IMR-90 (cell line): ENCODE measurements at regions not wholly inside any gene's neighbourhood (a gene's known extent, or its start where the extent isn't known, plus 50 kb on each side); places are given as distances from the start of the nearest gene placed in this dataset.

Experiments used
- ATAC-seq: fragments of 200-7000 bp; cut with Tn5 transposase; 2 replicates; pipeline ENCODE4 v1.9.1; 2020; ENCODE audit warnings: low read depth, mild to moderate bottlenecking, moderate library complexity
- BruUV-seq: library from RNA; stranded (reverse); fragments of 400-500 nt; replicated peaks from 2 replicates; lab custom pipeline; 2021; lab: Mats Ljungman, UMichigan
- CTCF ChIA-PET: fragments of 300-600 bp; formaldehyde crosslinking; extraction: SDS; loops from one replicate; lab custom pipeline; 2021; ENCODE audit warnings: antibody characterized with exemption; lab: Yijun Ruan, JAX
- POLR2A ChIA-PET: fragments of 300-600 bp; sonication (Branson Sonifier 250); formaldehyde crosslinking; loops from one replicate; lab custom pipeline; 2022; ENCODE audit warnings: antibody characterized with exemption; ENCODE audit not compliant: unreplicated experiment; lab: Charles Lee
- DNase-seq: peaks from one replicate; pipeline ENCODE4 v3.0.0; 2013
- H2AFZ ChIP-seq: replicated peaks from 2 replicates; pipeline ENCODE3; 2013; ENCODE audit warnings: low read length, mild to moderate bottlenecking; ENCODE audit not compliant: poor library complexity
- H2AK5ac ChIP-seq: 2 replicates; pipeline ENCODE4 v1.6.1; 2013; ENCODE audit warnings: low read depth, low read length, inconsistent platforms
- H2AK9ac ChIP-seq: replicated peaks from 2 replicates; pipeline ENCODE3; 2013; ENCODE audit warnings: mild to moderate bottlenecking, low read depth, low read length, moderate library complexity; ENCODE audit not compliant: poor library complexity
- H2BK120ac ChIP-seq: 2 replicates; pipeline ENCODE4 v1.6.1; 2013; ENCODE audit warnings: low read depth, low read length, inconsistent platforms
- H2BK15ac ChIP-seq: 3 replicates; pipeline ENCODE4 v1.6.1; 2013; ENCODE audit warnings: low read depth, low read length, inconsistent platforms
- H2BK20ac ChIP-seq: 2 replicates; pipeline ENCODE4 v1.6.1; 2013; ENCODE audit warnings: low read depth, mild to moderate bottlenecking, inconsistent platforms, low read length, moderate library complexity
- H2BK5ac ChIP-seq: 2 replicates; pipeline ENCODE4 v1.6.1; 2013; ENCODE audit warnings: mild to moderate bottlenecking, low read depth, low read length, inconsistent platforms; ENCODE audit not compliant: poor library complexity, severe bottlenecking
- H3K14ac ChIP-seq: replicated peaks from 2 replicates; pipeline ENCODE4 v1.6.1; 2013; ENCODE audit warnings: low read depth, low read length, inconsistent platforms
- H3K18ac ChIP-seq: 2 replicates; pipeline ENCODE4 v1.6.1; 2013; ENCODE audit warnings: low read depth, low read length, control low read depth
- H3K23ac ChIP-seq: 2 replicates; pipeline ENCODE4 v1.6.1; 2013; ENCODE audit warnings: low read depth, low read length, inconsistent platforms
- H3K27ac ChIP-seq: 2 replicates; pipeline ENCODE4 v1.5.1; 2013; ENCODE audit warnings: mild to moderate bottlenecking, control low read depth, low read length; ENCODE audit not compliant: insufficient read depth
- H3K27me3 ChIP-seq: 2 replicates; pipeline ENCODE4 v1.6.1; 2013; ENCODE audit warnings: low read length; ENCODE audit not compliant: control insufficient read depth, insufficient read depth
- H3K36me3 ChIP-seq: 2 replicates; pipeline ENCODE4 v1.6.1; 2013; ENCODE audit warnings: low read length, mixed read lengths; ENCODE audit not compliant: control insufficient read depth, insufficient read depth
- H3K4ac ChIP-seq: 2 replicates; pipeline ENCODE4 v1.6.1; 2013; ENCODE audit warnings: low read depth, low read length, inconsistent platforms
- H3K4me1 ChIP-seq: 2 replicates; pipeline ENCODE4 v1.6.1; 2013; ENCODE audit warnings: low read length, mixed read lengths; ENCODE audit not compliant: control insufficient read depth, insufficient read depth
- H3K4me2 ChIP-seq: 2 replicates; pipeline ENCODE4 v1.6.1; 2013; ENCODE audit warnings: low read depth, mild to moderate bottlenecking, control low read depth, low read length, moderate library complexity
- H3K4me3 ChIP-seq: 2 replicates; pipeline ENCODE4 v1.5.1; 2013; ENCODE audit warnings: low read depth, mild to moderate bottlenecking, control low read depth, low read length, moderate library complexity; ENCODE audit not compliant: insufficient read depth
- H3K56ac ChIP-seq: 2 replicates; pipeline ENCODE4 v1.6.1; 2013; ENCODE audit warnings: low read length, inconsistent platforms; ENCODE audit not compliant: insufficient read depth; ENCODE audit errors: extremely low read depth
- H3K79me1 ChIP-seq, 2 experiments: 2 replicates each; pipeline ENCODE4 v1.6.1; 2013; ENCODE audit warnings: low read length in 2 of 2, inconsistent platforms in 1 of 2, low read depth in 1 of 2
- H3K9ac ChIP-seq: 2 replicates; pipeline ENCODE4 v1.6.1; 2013; ENCODE audit warnings: low read depth, low read length, control low read depth
- H3K9me1 ChIP-seq: 2 replicates; pipeline ENCODE4 v1.6.1; 2013; ENCODE audit warnings: low read length, inconsistent platforms; ENCODE audit not compliant: insufficient read depth
- H3K9me3 ChIP-seq: 2 replicates; pipeline ENCODE4 v1.6.1; 2013; ENCODE audit warnings: low read length; ENCODE audit not compliant: control insufficient read depth, insufficient read depth
- H4K20me1 ChIP-seq: 2 replicates; pipeline ENCODE4 v1.6.1; 2013; ENCODE audit warnings: low read length, inconsistent platforms; ENCODE audit not compliant: insufficient read depth
- H4K5ac ChIP-seq: 2 replicates; pipeline ENCODE4 v1.6.1; 2013; ENCODE audit warnings: mild to moderate bottlenecking, low read depth, low read length, control low read depth
- H4K8ac ChIP-seq, 2 experiments: 2 replicates each; pipeline ENCODE4 v1.6.1; 2013; ENCODE audit warnings: low read depth in 2 of 2, low read length in 2 of 2, control low read depth in 1 of 2, inconsistent platforms in 1 of 2
- H4K91ac ChIP-seq: 2 replicates; pipeline ENCODE4 v1.6.1; 2013; ENCODE audit warnings: low read depth, low read length, inconsistent platforms; ENCODE audit not compliant: insufficient read depth
- MAFK ChIP-seq: IDR thresholded peaks from 2 replicates; pipeline ENCODE4 v1.6.1; 2012; ENCODE audit warnings: low read depth, low read length, improper control_type of control experiment
- POLR2A ChIP-seq: IDR thresholded peaks from 2 replicates; pipeline ENCODE4 v1.6.1; 2012; ENCODE audit warnings: mild to moderate bottlenecking, low read depth, low read length
- WGBS, 2 experiments: methylation state at CpG; one replicate each; pipeline versions ENCODE4 v1.1.5 to v1.1.7; 2013; ENCODE audit warnings: missing lambda C conversion rate in 2 of 2; ENCODE audit not compliant: insufficient read length in 1 of 2; ENCODE audit errors: extremely low coverage in 2 of 2; 5-methylcytosine and 5-hydroxymethylcytosine counted together
- dilution Hi-C: fragments of 300-500 bp; cut with HindIII; formaldehyde crosslinking; loops from one replicate; pipeline ENCODE4 v1.14.3; 2018; ENCODE audit warnings: low sequenced_read_pairs; ENCODE audit not compliant: unreplicated experiment
- in situ Hi-C: fragments of 300-500 bp; cut with MboI; formaldehyde crosslinking; loops from 3 replicates; pipeline ENCODE4 v1.14.3; 2019; ENCODE audit warnings: low sequenced_read_pairs, inconsistent platforms, mixed read lengths
- intact Hi-C: fragments of 100-400 bp; cut with micrococcal nuclease; formaldehyde crosslinking; loops from 2 replicates; pipeline ENCODE4 v1.10.0; 2022

DNA sequence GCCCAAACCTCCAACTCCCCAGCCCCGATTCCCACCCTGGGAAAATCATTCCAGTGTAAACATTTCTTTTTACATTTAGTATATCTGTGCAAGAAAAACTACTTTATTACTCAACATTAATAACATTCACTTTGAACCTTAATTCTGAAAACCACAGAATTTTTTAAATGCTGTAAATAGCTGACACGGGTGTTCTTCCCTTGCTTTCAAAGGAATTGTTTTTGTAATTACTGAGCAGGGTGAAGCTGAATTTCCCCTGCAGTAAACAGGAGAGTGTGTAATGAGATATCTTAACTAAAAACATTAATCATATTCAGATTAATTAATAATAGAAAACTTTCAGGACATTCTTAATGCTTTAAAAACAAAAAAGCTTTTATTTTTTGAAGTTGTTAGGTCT lies 99.3 kb upstream of the CITED2 start:
- intact Hi-C loops, result loop anchor here (5.0 kb wide), 1 partner anchor 96 kb away; no protein-coding TSS in a partner anchor

More for the DNA sequence above, 99.3 kb upstream of the CITED2 start:
- no peaks in the 10 kb centered on the region for H4K20me1 ChIP-seq
- no peak overlapping the region for H4K91ac ChIP-seq
- no peaks in the 10 kb centered on the region for H3K79me1 ChIP-seq
- no peak overlapping the region for H2BK5ac ChIP-seq
- H3K23ac ChIP-seq, result no peak overlapping the region
- peak overlapping the region; percentile 13; the same call in 1 of the 2 replicates for H3K27ac ChIP-seq
- peak overlapping the region; percentile 61 for H2AK9ac ChIP-seq
- peak overlapping the region; percentile 11; the same call in 1 of the 2 replicates for H3K18ac ChIP-seq
- H3K4me1 ChIP-seq, result peaks cover 16% of the 10 kb centered on the region
- no peak for TF ChIP-seq POLR2A
- TF ChIP-seq MAFK, result peak; percentile 58
- no peak overlapping the region for H2BK15ac ChIP-seq
- H3K36me3 ChIP-seq, result no peaks in the 10 kb centered on the region
- POLR2A ChIA-PET, result no interaction called here
- WGBS, 2 experiments, result no CpG with 5 or more reads among the region's 2 CpGs
- H3K27me3 ChIP-seq, result no peaks in the 10 kb centered on the region
- no peak overlapping the region for H3K4me3 ChIP-seq
- H3K14ac ChIP-seq, result peak overlapping the region; percentile 50; the same call in 1 of the 2 replicates
- H3K9ac ChIP-seq, result no peak overlapping the region
- CTCF ChIA-PET, result interaction anchor here (0.7 kb wide), 1 partner anchor 70 kb away, joined by 3 read pairs; no protein-coding TSS in a partner anchor
- H2AK5ac ChIP-seq, result no peak overlapping the region
- peak overlapping the region; percentile 49 for H3K4ac ChIP-seq
- dilution Hi-C loops (no loop called here), in situ Hi-C loops (no loop called here)
- H3K9me3 ChIP-seq, result no peaks in the 10 kb centered on the region
- BruUV-seq, result no TSS peak
- no peak for DNase-seq
- peak overlapping the region; percentile 66 for H2BK120ac ChIP-seq
- peak overlapping the region; percentile 72; the same call in 1 of the 2 replicates for H3K4me2 ChIP-seq
- peak overlapping the region; percentile 74 for H2AFZ ChIP-seq
- peaks cover 6% of the 10 kb centered on the region; the same call in 1 of the 2 replicates for H3K9me1 ChIP-seq
- H4K8ac ChIP-seq, result no peak overlapping the region
- H3K56ac ChIP-seq, result no peak overlapping the region
- H2BK20ac ChIP-seq, result 0 out of 2 replicates have a peak overlapping the region, but pooled peaks have one; percentile 20
- peak overlapping the region; percentile 22; the same call in 1 of the 2 replicates for H4K5ac ChIP-seq
- peak; percentile 50 for ATAC-seq
